Neuronal stem cell (in vitro differentiated cells): ENCODE measurements at regions not wholly inside any gene's neighbourhood (a gene's known extent, or its start where the extent isn't known, plus 50 kb on each side); places are given as distances from the start of the nearest gene placed in this dataset.
A peak's percentile ranks its signal among the peaks of the same experiment; 100 is the strongest.
"Not testable (repeated sequence)": the region's sequence is repeated elsewhere in the genome, so short reads cannot be mapped to it uniquely, and the experiment has no call there.

Experiments
- DNase-seq: peaks from one replicate; pipeline ENCODE4 v3.0.0-alpha.2; 2013; ENCODE audit warnings: low spot score
- H2AFZ ChIP-seq: one replicate; pipeline ENCODE4 v1.6.1; 2013; ENCODE audit warnings: mild to moderate bottlenecking, low read length, inconsistent platforms
- H2AK5ac ChIP-seq: 2 replicates; pipeline ENCODE4 v1.6.1; 2013; ENCODE audit warnings: low read depth, mild to moderate bottlenecking, inconsistent platforms, low read length, moderate library complexity, mixed read lengths
- H2BK120ac ChIP-seq: 2 replicates; pipeline ENCODE4 v1.6.1; 2013; ENCODE audit warnings: low read depth, mild to moderate bottlenecking, inconsistent platforms, low read length, moderate library complexity, mixed read lengths
- H2BK12ac ChIP-seq: one replicate; pipeline ENCODE4 v1.6.1; 2013; ENCODE audit warnings: low read length, inconsistent platforms
- H2BK15ac ChIP-seq: 2 replicates; pipeline ENCODE4 v1.6.1; 2013; ENCODE audit warnings: mild to moderate bottlenecking, low read length, inconsistent platforms, mixed read lengths
- H2BK5ac ChIP-seq: one replicate; pipeline ENCODE4 v1.6.1; 2013; ENCODE audit warnings: inconsistent platforms, mild to moderate bottlenecking, low read length, moderate library complexity
- H3K14ac ChIP-seq: one replicate; pipeline ENCODE4 v1.6.1; 2013; ENCODE audit warnings: low read length, inconsistent platforms
- H3K18ac ChIP-seq: 2 replicates; pipeline ENCODE4 v1.6.1; 2013; ENCODE audit warnings: low read length, inconsistent platforms
- H3K23ac ChIP-seq: 2 replicates; pipeline ENCODE4 v1.6.1; 2013; ENCODE audit warnings: low read depth, mild to moderate bottlenecking, mixed read lengths, low read length, inconsistent platforms; ENCODE audit not compliant: poor library complexity
- H3K27ac ChIP-seq: replicated peaks from 3 replicates; pipeline ENCODE4 v1.5.1; 2013; ENCODE audit warnings: low read length, inconsistent platforms
- H3K27me3 ChIP-seq, 3 experiments: 2 replicates each; pipeline ENCODE4 v1.6.1; 2013; ENCODE audit warnings: low read length in 3 of 3, mild to moderate bottlenecking in 2 of 3, inconsistent platforms in 1 of 3, low read depth in 1 of 3, mixed read lengths in 1 of 3, moderate library complexity in 1 of 3; ENCODE audit not compliant: control insufficient read depth in 3 of 3, insufficient read depth in 3 of 3
- H3K36me3 ChIP-seq, 2 donors: replicated peaks in 1 of 2; 2 replicates each; pipeline ENCODE4 v1.6.1; 2013; ENCODE audit warnings: low read length in 2 of 2; ENCODE audit not compliant: control insufficient read depth in 2 of 2, insufficient read depth in 2 of 2
- H3K4ac ChIP-seq: 2 replicates; pipeline ENCODE4 v1.6.1; 2013; ENCODE audit warnings: inconsistent platforms, mild to moderate bottlenecking, low read length, moderate library complexity
- H3K4me1 ChIP-seq, 2 donors: 1 replicate in 1 of 2; 2 replicates in 1 of 2; pipeline ENCODE4 v1.6.1; 2013; ENCODE audit warnings: low read length in 2 of 2, low read depth in 1 of 2; ENCODE audit not compliant: control insufficient read depth in 2 of 2, insufficient read depth in 1 of 2
- H3K4me2 ChIP-seq: one replicate; pipeline ENCODE4 v1.6.1; 2013; ENCODE audit warnings: mild to moderate bottlenecking, low read length, inconsistent platforms; ENCODE audit not compliant: insufficient read depth, poor library complexity, severe bottlenecking
- H3K4me3 ChIP-seq, 2 donors: 2 replicates each; pipeline ENCODE4 v1.5.1; 2013; ENCODE audit warnings: low read length in 2 of 2, mild to moderate bottlenecking in 2 of 2, inconsistent platforms in 1 of 2, moderate library complexity in 1 of 2
- H3K79me1 ChIP-seq: one replicate; pipeline ENCODE4 v1.6.1; 2013; ENCODE audit warnings: low read depth, mild to moderate bottlenecking, inconsistent platforms, low read length, moderate library complexity
- H3K9ac ChIP-seq: one replicate; pipeline ENCODE4 v1.6.1; 2013; ENCODE audit warnings: mild to moderate bottlenecking, low read depth, low read length, inconsistent platforms; ENCODE audit not compliant: poor library complexity
- H3K9me3 ChIP-seq, 2 donors: replicated peaks in 1 of 2; 2 replicates each; pipeline versions ENCODE3 to v1.6.1; 2013; ENCODE audit warnings: low read length in 2 of 2, mild to moderate bottlenecking in 2 of 2, inconsistent platforms in 1 of 2, low read depth in 1 of 2, mixed read lengths in 1 of 2, moderate library complexity in 1 of 2; ENCODE audit not compliant: control insufficient read depth in 2 of 2, insufficient read depth in 1 of 2
- H4K8ac ChIP-seq: one replicate; pipeline ENCODE4 v1.6.1; 2013; ENCODE audit warnings: low read depth, mild to moderate bottlenecking, inconsistent platforms, low read length, moderate library complexity
- H4K91ac ChIP-seq: one replicate; pipeline ENCODE4 v1.6.1; 2013; ENCODE audit warnings: low read length, low read depth, mild to moderate bottlenecking, inconsistent platforms; ENCODE audit not compliant: poor library complexity
- WGBS, 2 donors: extraction: QIAGEN DNeasy Blood & Tissue Kit; methylation state at CpG; one replicate each; pipeline ENCODE4 v1.1.7; 2013; ENCODE audit warnings: missing lambda C conversion rate in 2 of 2, mixed read lengths in 1 of 2; ENCODE audit not compliant: insufficient read length in 2 of 2, insufficient replicate concordance in 1 of 2; ENCODE audit errors: extremely low coverage in 2 of 2; 5-methylcytosine and 5-hydroxymethylcytosine counted together

DNA sequence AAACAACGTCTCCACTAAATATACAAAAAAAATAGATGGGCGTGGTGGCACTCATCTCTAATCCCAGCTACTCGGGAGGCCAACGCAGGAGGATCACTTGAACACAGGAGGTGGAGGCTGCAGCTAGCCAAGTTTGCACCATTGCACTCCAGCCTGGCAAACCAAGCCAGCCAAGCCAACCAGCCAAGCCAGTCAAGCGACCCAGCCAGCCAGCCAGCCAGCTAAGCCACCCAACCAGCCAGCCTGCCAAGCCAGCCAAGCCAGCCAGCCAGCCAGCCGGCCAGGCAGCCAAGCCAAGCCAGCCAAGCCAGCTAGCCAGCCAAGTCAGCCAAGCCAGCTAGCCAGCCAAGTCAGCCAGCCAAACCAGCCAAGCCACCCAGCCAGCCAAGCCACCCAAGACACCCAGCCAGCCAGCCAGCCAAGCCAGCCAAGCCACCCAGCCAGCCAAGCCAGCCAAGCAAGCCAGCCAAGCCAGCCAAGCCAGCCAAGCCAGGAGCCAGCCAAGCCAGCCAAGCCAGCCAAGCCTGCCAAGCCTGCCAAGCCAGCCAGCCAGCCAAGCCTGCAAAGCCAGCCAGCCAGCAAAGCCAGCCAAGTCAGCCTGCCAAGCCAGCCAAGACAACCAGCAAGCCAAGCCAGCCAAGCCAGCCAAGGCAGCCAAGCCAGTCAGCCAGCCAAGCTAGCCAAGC is 342.2 kb upstream of the PLGLB2 start:
- not testable (repeated sequence) for H2AK5ac ChIP-seq, H3K36me3 ChIP-seq, H3K4me2 ChIP-seq, H3K27me3 ChIP-seq, H3K23ac ChIP-seq, H3K14ac ChIP-seq, H4K8ac ChIP-seq, H3K9me3 ChIP-seq, H3K4me1 ChIP-seq, H3K18ac ChIP-seq, H3K27ac ChIP-seq, H2BK120ac ChIP-seq, H3K4me3 ChIP-seq, H2BK5ac ChIP-seq, H3K9ac ChIP-seq, H4K91ac ChIP-seq, H2BK12ac ChIP-seq, H3K79me1 ChIP-seq, DNase-seq, H3K4ac ChIP-seq, H2AFZ ChIP-seq, H2BK15ac ChIP-seq
- no CpG with 5 or more reads among the region's 6 CpGs for WGBS, 2 donors

DNA sequence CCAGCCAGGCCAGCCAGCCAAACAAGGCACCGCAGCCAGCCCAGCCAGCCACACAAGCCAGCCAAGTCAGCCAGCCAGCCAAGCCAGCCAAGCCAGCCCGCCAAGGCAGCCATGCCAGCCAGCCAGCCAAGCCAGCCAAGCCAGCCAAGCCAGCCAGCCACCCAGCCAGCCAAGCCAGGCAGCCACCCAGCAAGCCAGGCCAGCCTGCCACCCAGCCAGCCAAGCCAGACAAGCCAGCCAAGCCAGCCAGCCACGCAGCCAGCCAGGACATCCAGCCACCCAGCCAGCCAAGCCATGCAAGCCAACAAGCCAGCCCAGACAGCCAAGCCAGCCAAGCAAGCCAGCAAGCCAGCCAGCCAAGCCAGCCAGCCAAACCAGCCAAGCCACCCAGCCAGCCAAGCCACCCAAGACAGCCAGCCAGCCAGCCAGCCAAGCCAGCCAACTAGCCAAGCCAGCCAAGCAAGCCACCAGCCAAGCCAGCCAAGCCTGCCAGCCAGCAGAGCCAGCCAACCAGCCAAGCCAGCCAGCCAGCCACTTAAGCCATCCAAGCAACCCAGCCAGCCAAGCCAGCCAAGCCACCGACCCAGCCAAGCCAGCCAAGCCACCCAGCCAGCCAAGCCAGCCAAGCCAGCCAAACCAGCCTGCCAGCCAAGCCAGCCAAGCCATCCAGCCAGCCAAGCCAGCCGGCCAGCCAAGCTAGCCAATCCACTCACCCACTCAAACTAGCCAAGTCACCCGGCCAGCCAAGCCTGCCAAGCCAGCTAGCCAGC is 341.3 kb upstream of the PLGLB2 start:
- WGBS, 2 donors: no CpG with 5 or more reads among the region's 6 CpGs
- H4K91ac ChIP-seq, H2BK5ac ChIP-seq, H3K27ac ChIP-seq, H2BK15ac ChIP-seq, H3K4me1 ChIP-seq, H3K4me2 ChIP-seq, H2AK5ac ChIP-seq, DNase-seq, H3K27me3 ChIP-seq, H3K18ac ChIP-seq, H2AFZ ChIP-seq, H4K8ac ChIP-seq, H3K23ac ChIP-seq, H3K36me3 ChIP-seq, H3K4me3 ChIP-seq, H2BK120ac ChIP-seq, H3K79me1 ChIP-seq, H3K4ac ChIP-seq, H3K14ac ChIP-seq, H3K9me3 ChIP-seq: not testable (repeated sequence)
- peak overlapping the region; percentile 21 for H3K9ac ChIP-seq
- H2BK12ac ChIP-seq: peak overlapping the region; percentile 58

DNA sequence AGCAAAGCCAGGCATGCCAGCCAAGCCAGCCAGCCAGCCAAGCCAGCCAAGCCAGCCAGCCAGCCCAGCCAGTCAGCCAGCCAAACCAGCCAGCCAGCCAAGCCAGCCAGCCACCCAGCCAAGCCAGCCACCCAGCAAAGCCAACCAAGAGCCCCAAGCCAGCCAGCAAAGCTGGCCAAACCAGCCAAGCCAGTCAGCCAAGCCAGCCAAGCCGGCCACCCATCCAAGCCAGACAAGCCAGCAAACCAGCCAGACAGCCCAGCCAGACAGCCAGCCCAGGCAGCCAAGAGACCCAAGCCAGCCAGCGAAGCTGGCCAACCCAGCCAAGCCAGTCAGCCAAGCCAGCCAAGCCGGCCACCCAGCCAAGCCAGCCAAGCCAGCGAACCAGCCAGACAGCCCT is 338.3 kb upstream of the PLGLB2 start:
- H3K27ac ChIP-seq, H3K23ac ChIP-seq, DNase-seq, H3K4me2 ChIP-seq, H2BK120ac ChIP-seq, H2BK12ac ChIP-seq, H3K9me3 ChIP-seq, H2AK5ac ChIP-seq, H2AFZ ChIP-seq, H3K4me1 ChIP-seq, H3K14ac ChIP-seq, H4K91ac ChIP-seq, H3K36me3 ChIP-seq, H3K4ac ChIP-seq, H3K27me3 ChIP-seq, H4K8ac ChIP-seq, H3K79me1 ChIP-seq, H2BK15ac ChIP-seq, H3K4me3 ChIP-seq, H2BK5ac ChIP-seq, H3K9ac ChIP-seq: not testable (repeated sequence)
- H3K18ac ChIP-seq: peak overlapping the region; percentile 44
- no CpG with 5 or more reads among the region's 4 CpGs for WGBS, 2 donors

DNA sequence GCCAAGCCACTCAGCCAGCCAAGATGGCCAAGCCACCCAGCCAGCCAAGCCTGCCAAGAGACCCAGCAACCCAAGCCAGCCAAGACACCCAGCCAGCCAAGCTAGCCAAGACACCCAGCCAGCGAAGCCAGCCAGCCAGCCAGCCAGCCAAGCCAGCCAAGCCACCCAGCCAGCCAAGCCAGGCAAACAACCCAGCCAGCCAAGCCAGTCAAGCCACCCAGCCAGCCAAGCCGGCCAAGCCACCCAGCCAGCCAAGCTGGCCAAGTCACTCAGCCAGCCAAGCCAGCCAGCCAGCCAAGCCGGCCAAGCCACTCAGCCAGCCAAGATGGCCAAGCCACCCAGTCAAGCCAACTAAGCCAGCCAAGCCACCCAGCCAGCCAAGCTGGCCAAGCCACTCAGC is 337.5 kb upstream of the PLGLB2 start:
- H3K23ac ChIP-seq, H3K9ac ChIP-seq, H3K36me3 ChIP-seq, H2AFZ ChIP-seq, DNase-seq, H2BK15ac ChIP-seq, H3K27ac ChIP-seq, H3K79me1 ChIP-seq, H3K14ac ChIP-seq, H4K91ac ChIP-seq, H3K9me3 ChIP-seq, H2BK5ac ChIP-seq, H2AK5ac ChIP-seq, H3K4ac ChIP-seq, H2BK12ac ChIP-seq, H3K27me3 ChIP-seq, H3K4me2 ChIP-seq, H4K8ac ChIP-seq, H2BK120ac ChIP-seq, H3K4me3 ChIP-seq, H3K4me1 ChIP-seq, H3K18ac ChIP-seq: not testable (repeated sequence)
- WGBS, 2 donors: no CpG with 5 or more reads among the region's 3 CpGs
